DND-41 (cell line): ENCODE measurements at regions not wholly inside any gene's neighbourhood (a gene's known extent, or its start where the extent isn't known, plus 50 kb on each side); places are given as distances from the start of the nearest gene placed in this dataset.

Experiments used
- ATAC-seq: fragments of 200-7000 bp; cut with Tn5 transposase; 3 replicates; pipeline ENCODE4 v1.9.1; 2021; ENCODE audit warnings: low read depth; ENCODE audit not compliant: insufficient read depth
- DNase-seq: peaks from one replicate; pipeline ENCODE4 v3.0.0-alpha.2; 2020
- H2AFZ ChIP-seq: 2 replicates; pipeline ENCODE4 v1.6.0; 2012; ENCODE audit warnings: low read depth, low read length
- H3K27ac ChIP-seq: 2 replicates; pipeline ENCODE4 v1.5.1; 2012; ENCODE audit warnings: low read length, inconsistent platforms
- H3K27me3 ChIP-seq: fragments of 200-600 bp; sonication (generic); 2 replicates; pipeline ENCODE4 v1.6.0; 2012; ENCODE audit warnings: low read length, mild to moderate bottlenecking, inconsistent platforms; ENCODE audit not compliant: insufficient read depth, poor library complexity
- H3K36me3 ChIP-seq: 2 replicates; pipeline ENCODE4 v1.5.1; 2012; ENCODE audit warnings: low read length, inconsistent platforms; ENCODE audit not compliant: insufficient read depth
- H3K4me1 ChIP-seq: 2 replicates; pipeline ENCODE4 v1.5.1; 2012; ENCODE audit warnings: mild to moderate bottlenecking, low read length; ENCODE audit not compliant: insufficient read depth
- H3K4me2 ChIP-seq: 2 replicates; pipeline ENCODE4 v1.6.0; 2012; ENCODE audit warnings: mild to moderate bottlenecking, moderate library complexity, low read length, inconsistent platforms; ENCODE audit not compliant: insufficient read depth
- H3K4me3 ChIP-seq, 2 experiments: fragments of 200-600 bp in 1 of 2; shearing (Covaris generic) in 1 of 2; 2 replicates each; pipeline ENCODE4 v1.5.1; 2012 to 2016; ENCODE audit warnings: inconsistent platforms in 2 of 2, low read length in 2 of 2, mild to moderate bottlenecking in 2 of 2, low read depth in 1 of 2, moderate library complexity in 1 of 2
- H3K79me2 ChIP-seq: 2 replicates; pipeline ENCODE4 v1.6.0; 2012; ENCODE audit warnings: low read length, inconsistent platforms; ENCODE audit not compliant: insufficient read depth
- H3K9ac ChIP-seq: 2 replicates; pipeline ENCODE4 v1.6.0; 2012; ENCODE audit warnings: low read depth, mild to moderate bottlenecking, inconsistent platforms, low read length, moderate library complexity
- H3K9me3 ChIP-seq: 2 replicates; pipeline ENCODE4 v1.5.1; 2012; ENCODE audit warnings: low read length, moderate library complexity, mild to moderate bottlenecking, inconsistent platforms; ENCODE audit not compliant: insufficient read depth, severe bottlenecking
- H4K20me1 ChIP-seq: 2 replicates; pipeline ENCODE4 v1.6.0; 2012; ENCODE audit warnings: low read length; ENCODE audit not compliant: insufficient read depth
- EZH2 ChIP-seq: IDR thresholded peaks from 3 replicates; pipeline ENCODE4 v1.6.1; 2012; ENCODE audit warnings: borderline replicate concordance, low read depth, mild to moderate bottlenecking, moderate library complexity, low read length, inconsistent platforms; ENCODE audit not compliant: severe bottlenecking
- TF ChIP-seq, protein P1 (sequence below): IDR thresholded peaks from 2 replicates; pipeline ENCODE4 v1.5.1; 2012; ENCODE audit warnings: borderline replicate concordance, low read length, moderate library complexity, mild to moderate bottlenecking; ENCODE audit not compliant: poor library complexity, severe bottlenecking; ENCODE audit errors: extremely low read depth

DNA sequence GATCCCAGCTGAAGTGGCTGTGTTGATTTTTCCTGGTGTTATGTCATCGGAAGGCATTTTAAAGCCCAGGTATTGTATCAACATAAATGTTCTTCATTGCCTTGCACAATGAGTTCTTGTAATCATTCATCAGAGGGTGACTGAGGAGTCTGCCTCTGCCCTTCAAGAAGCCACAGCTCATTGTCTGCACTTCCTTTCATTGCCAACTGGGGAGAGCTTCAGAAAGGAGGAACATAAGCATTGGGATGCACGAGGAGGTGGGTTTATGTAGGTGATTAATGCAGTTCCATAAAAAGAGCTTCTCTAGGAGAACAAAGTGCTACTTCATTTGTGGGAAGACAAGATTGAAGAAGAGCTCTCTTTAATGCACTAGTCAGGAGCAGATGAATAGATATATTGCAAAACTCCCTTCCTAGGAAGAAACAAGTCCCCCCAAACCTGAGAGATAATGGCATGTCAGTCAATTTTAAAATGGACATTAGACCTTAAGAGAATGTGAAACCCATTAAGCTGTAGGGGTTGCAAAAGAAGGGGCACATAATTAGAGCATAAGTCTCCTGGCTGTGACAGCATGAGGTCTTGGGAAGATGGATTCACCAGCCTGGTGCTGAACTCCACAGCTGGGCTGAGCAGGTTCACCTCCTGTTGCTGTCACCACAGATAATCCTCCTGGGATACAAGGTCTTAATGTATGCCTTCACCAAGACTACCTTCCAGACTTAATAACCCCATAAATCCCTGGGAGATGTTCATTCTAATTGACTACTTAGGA lies 124.6 kb downstream of the BACH1 start:
- DNase-seq, result no peak
- no peak overlapping the region for H3K9ac ChIP-seq
- H3K4me2 ChIP-seq, result no peak overlapping the region
- no peak overlapping the region for H3K4me3 ChIP-seq
- no peak for ATAC-seq
- no peak for TF ChIP-seq EZH2
- TF ChIP-seq, protein P1, sequence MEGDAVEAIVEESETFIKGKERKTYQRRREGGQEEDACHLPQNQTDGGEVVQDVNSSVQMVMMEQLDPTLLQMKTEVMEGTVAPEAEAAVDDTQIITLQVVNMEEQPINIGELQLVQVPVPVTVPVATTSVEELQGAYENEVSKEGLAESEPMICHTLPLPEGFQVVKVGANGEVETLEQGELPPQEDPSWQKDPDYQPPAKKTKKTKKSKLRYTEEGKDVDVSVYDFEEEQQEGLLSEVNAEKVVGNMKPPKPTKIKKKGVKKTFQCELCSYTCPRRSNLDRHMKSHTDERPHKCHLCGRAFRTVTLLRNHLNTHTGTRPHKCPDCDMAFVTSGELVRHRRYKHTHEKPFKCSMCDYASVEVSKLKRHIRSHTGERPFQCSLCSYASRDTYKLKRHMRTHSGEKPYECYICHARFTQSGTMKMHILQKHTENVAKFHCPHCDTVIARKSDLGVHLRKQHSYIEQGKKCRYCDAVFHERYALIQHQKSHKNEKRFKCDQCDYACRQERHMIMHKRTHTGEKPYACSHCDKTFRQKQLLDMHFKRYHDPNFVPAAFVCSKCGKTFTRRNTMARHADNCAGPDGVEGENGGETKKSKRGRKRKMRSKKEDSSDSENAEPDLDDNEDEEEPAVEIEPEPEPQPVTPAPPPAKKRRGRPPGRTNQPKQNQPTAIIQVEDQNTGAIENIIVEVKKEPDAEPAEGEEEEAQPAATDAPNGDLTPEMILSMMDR, result no peak
- no peak overlapping the region for H2AFZ ChIP-seq
- H3K9me3 ChIP-seq, result no peaks in the 10 kb centered on the region
- no peaks in the 10 kb centered on the region for H4K20me1 ChIP-seq
- no peak overlapping the region for H3K27ac ChIP-seq
- no peaks in the 10 kb centered on the region for H3K79me2 ChIP-seq
- H3K4me1 ChIP-seq, result no peaks in the 10 kb centered on the region
- no peaks in the 10 kb centered on the region for H3K36me3 ChIP-seq
- no peaks in the 10 kb centered on the region for H3K27me3 ChIP-seq

GRCh38 chr21:29424728-29425127 lies 126.0 kb downstream of the BACH1 start:
- Histone ChIP-seq H2AFZ (no peak overlapping the region), H3K27me3 (no peaks in the 10 kb centered on the region), H3K4me2 (no peak overlapping the region), H3K27ac (no peak overlapping the region), H3K9me3 (no peaks in the 10 kb centered on the region), H4K20me1 (no peaks in the 10 kb centered on the region), H3K79me2 (no peaks in the 10 kb centered on the region), H3K4me3 (no peak overlapping the region), H3K4me1 (no peaks in the 10 kb centered on the region), H3K36me3 (no peaks in the 10 kb centered on the region), H3K9ac (no peak overlapping the region)
- ATAC-seq (no peak), DNase-seq (no peak)
- TF ChIP-seq, protein P1, result no peak
- TF ChIP-seq EZH2, result no peak

GRCh38 chr21:29429218-29429617 lies 130.5 kb downstream of the BACH1 start:
- Histone ChIP-seq H3K4me3 (no peak overlapping the region), H4K20me1 (no peaks in the 10 kb centered on the region), H3K4me2 (no peak overlapping the region), H2AFZ (no peak overlapping the region), H3K9me3 (no peaks in the 10 kb centered on the region), H3K9ac (no peak overlapping the region), H3K27ac (no peak overlapping the region), H3K79me2 (no peaks in the 10 kb centered on the region), H3K36me3 (no peaks in the 10 kb centered on the region), H3K27me3 (no peaks in the 10 kb centered on the region), H3K4me1 (no peaks in the 10 kb centered on the region)
- DNase-seq, result no peak
- TF ChIP-seq, protein P1, result no peak
- no peak for TF ChIP-seq EZH2
- ATAC-seq, result no peak
